Astrocyte (in vitro differentiated cells and primary cell): ENCODE measurements at regions not wholly inside any gene's neighbourhood (a gene's known extent, or its start where the extent isn't known, plus 50 kb on each side); places are given as distances from the start of the nearest gene placed in this dataset.

Source experiments
- DNase-seq: peaks from one replicate; pipeline ENCODE4 v3.0.0-alpha.2; 2010; ENCODE audit warnings: low read depth
- FAIRE-seq: peaks from 2 replicates; lab custom pipeline; 2011; peaks lifted over from hg19 to GRCh38; lab: Jason Lieb, UNC
- H2AFZ ChIP-seq: 2 replicates; pipeline ENCODE4 v1.6.0; 2012; ENCODE audit warnings: low read depth, low read length, inconsistent platforms
- H3K27ac ChIP-seq: 2 replicates; pipeline ENCODE4 v1.5.1; 2011; ENCODE audit warnings: low read depth, low read length, inconsistent platforms
- H3K27me3 ChIP-seq: 2 replicates; pipeline ENCODE4 v1.6.0; 2011; ENCODE audit warnings: low read length, inconsistent platforms; ENCODE audit not compliant: insufficient read depth
- H3K36me3 ChIP-seq: 2 replicates; pipeline ENCODE4 v1.5.1; 2011; ENCODE audit warnings: low read length, inconsistent platforms; ENCODE audit not compliant: insufficient read depth
- H3K4me1 ChIP-seq: 2 replicates; pipeline ENCODE4 v1.5.1; 2011; ENCODE audit warnings: low read length, inconsistent platforms; ENCODE audit not compliant: insufficient read depth
- H3K4me2 ChIP-seq: 2 replicates; pipeline ENCODE4 v1.6.0; 2012; ENCODE audit warnings: low read length, inconsistent platforms
- H3K4me3 ChIP-seq: 2 replicates; pipeline ENCODE4 v1.5.1; 2011; ENCODE audit warnings: low read depth, mild to moderate bottlenecking, low read length, inconsistent platforms; ENCODE audit not compliant: insufficient read depth
- H3K79me2 ChIP-seq: 2 replicates; pipeline ENCODE4 v1.6.0; 2012; ENCODE audit warnings: mild to moderate bottlenecking, low read length, inconsistent platforms; ENCODE audit not compliant: insufficient read depth
- H3K9ac ChIP-seq: 2 replicates; pipeline ENCODE4 v1.6.0; 2012; ENCODE audit warnings: mild to moderate bottlenecking, low read length, inconsistent platforms
- H3K9me3 ChIP-seq: 2 replicates; pipeline ENCODE4 v1.5.1; 2012; ENCODE audit warnings: low read depth, mild to moderate bottlenecking, low read length, inconsistent platforms; ENCODE audit not compliant: insufficient read depth
- H4K20me1 ChIP-seq: 2 replicates; pipeline ENCODE4 v1.6.0; 2012; ENCODE audit warnings: low read length, inconsistent platforms; ENCODE audit not compliant: insufficient read depth
- H3K27ac Mint-ChIP-seq: one replicate; pipeline ENCODE4 v1.8.0; 2021; ENCODE audit warnings: mild to moderate bottlenecking, mixed read lengths; ENCODE audit not compliant: unreplicated experiment
- H3K27me3 Mint-ChIP-seq: one replicate; pipeline ENCODE4 v1.8.0; 2021; ENCODE audit warnings: low read depth, mixed read lengths; ENCODE audit not compliant: unreplicated experiment
- H3K36me3 Mint-ChIP-seq: one replicate; pipeline ENCODE4 v1.8.0; 2021; ENCODE audit warnings: low read depth, mixed read lengths; ENCODE audit not compliant: unreplicated experiment
- H3K4me1 Mint-ChIP-seq: one replicate; pipeline ENCODE4 v1.8.0; 2021; ENCODE audit warnings: low read depth, mixed read lengths; ENCODE audit not compliant: unreplicated experiment
- H3K4me3 Mint-ChIP-seq: one replicate; pipeline ENCODE4 v1.8.0; 2021; ENCODE audit warnings: mild to moderate bottlenecking, moderate library complexity, mixed read lengths; ENCODE audit not compliant: unreplicated experiment
- H3K9me3 Mint-ChIP-seq: one replicate; pipeline ENCODE4 v1.8.0; 2021; ENCODE audit warnings: mild to moderate bottlenecking, mixed read lengths; ENCODE audit not compliant: unreplicated experiment
- EZH2 ChIP-seq: IDR thresholded peaks from 2 replicates; pipeline ENCODE4 v1.6.1; 2012; ENCODE audit warnings: mild to moderate bottlenecking, low read length, inconsistent platforms; ENCODE audit not compliant: insufficient read depth
- TF ChIP-seq, protein P1 (sequence below): IDR thresholded peaks from 2 replicates; pipeline ENCODE4 v1.5.1; 2011; ENCODE audit warnings: low read depth, mild to moderate bottlenecking, inconsistent platforms, low read length, moderate library complexity; ENCODE audit not compliant: insufficient read depth

DNA sequence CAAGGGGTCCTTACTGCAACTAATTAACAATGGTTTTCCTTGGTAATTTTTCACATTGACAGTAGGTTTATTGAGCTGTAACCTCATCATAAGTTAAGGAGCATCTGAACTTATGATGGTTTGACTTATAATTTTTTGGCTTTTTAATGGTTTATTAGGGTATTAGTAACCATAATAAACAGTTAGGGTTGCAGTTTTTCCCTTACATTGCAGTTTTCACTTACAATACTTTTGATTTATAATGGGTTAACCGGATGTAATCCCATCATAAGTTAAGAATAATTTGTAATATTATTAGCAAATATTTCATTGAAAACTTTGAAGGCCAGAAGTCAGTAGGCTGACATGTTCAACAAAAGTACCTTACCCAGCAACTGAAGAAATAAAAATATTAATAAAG is 811.6 kb downstream of the TRHDE start:
- Histone ChIP-seq H3K27ac (no peak overlapping the region), H3K4me1 (no peaks in the 10 kb centered on the region), H3K4me3 (no peak overlapping the region), H2AFZ (no peak overlapping the region), H3K27me3 (no peaks in the 10 kb centered on the region), H3K9me3 (no peaks in the 10 kb centered on the region), H3K4me2 (no peak overlapping the region), H3K79me2 (no peaks in the 10 kb centered on the region), H3K36me3 (no peaks in the 10 kb centered on the region), H4K20me1 (no peaks in the 10 kb centered on the region), H3K9ac (no peak overlapping the region)
- H3K27me3 Mint-ChIP-seq: no peaks in the 10 kb centered on the region
- FAIRE-seq (no peak), DNase-seq (no peak)
- no peaks in the 10 kb centered on the region for H3K36me3 Mint-ChIP-seq
- H3K4me1 Mint-ChIP-seq: no peaks in the 10 kb centered on the region
- no peak overlapping the region for H3K27ac Mint-ChIP-seq
- no peak overlapping the region for H3K4me3 Mint-ChIP-seq
- TF ChIP-seq, protein P1, sequence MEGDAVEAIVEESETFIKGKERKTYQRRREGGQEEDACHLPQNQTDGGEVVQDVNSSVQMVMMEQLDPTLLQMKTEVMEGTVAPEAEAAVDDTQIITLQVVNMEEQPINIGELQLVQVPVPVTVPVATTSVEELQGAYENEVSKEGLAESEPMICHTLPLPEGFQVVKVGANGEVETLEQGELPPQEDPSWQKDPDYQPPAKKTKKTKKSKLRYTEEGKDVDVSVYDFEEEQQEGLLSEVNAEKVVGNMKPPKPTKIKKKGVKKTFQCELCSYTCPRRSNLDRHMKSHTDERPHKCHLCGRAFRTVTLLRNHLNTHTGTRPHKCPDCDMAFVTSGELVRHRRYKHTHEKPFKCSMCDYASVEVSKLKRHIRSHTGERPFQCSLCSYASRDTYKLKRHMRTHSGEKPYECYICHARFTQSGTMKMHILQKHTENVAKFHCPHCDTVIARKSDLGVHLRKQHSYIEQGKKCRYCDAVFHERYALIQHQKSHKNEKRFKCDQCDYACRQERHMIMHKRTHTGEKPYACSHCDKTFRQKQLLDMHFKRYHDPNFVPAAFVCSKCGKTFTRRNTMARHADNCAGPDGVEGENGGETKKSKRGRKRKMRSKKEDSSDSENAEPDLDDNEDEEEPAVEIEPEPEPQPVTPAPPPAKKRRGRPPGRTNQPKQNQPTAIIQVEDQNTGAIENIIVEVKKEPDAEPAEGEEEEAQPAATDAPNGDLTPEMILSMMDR: no peak
- no peak for TF ChIP-seq EZH2
- H3K9me3 Mint-ChIP-seq: peaks cover 4% of the 10 kb centered on the region

- no peaks in the 10 kb centered on the region for H4K20me1 ChIP-seq
- H3K4me2 ChIP-seq: no peak overlapping the region
- Mint-ChIP-seq H3K4me1 (no peaks in the 10 kb centered on the region), H3K27me3 (no peaks in the 10 kb centered on the region), H3K4me3 (no peak overlapping the region), H3K9me3 (no peaks in the 10 kb centered on the region), H3K27ac (no peak overlapping the region), H3K36me3 (no peaks in the 10 kb centered on the region)
- H3K9ac ChIP-seq: no peak overlapping the region
- no peak overlapping the region for H2AFZ ChIP-seq
- H3K27me3 ChIP-seq: no peaks in the 10 kb centered on the region
- no peaks in the 10 kb centered on the region for H3K4me1 ChIP-seq
- no peak overlapping the region for H3K27ac ChIP-seq
- TF ChIP-seq, protein P1: no peak
- no peak for TF ChIP-seq EZH2
- DNase-seq (no peak), FAIRE-seq (no peak)
- H3K79me2 ChIP-seq: no peaks in the 10 kb centered on the region
- no peaks in the 10 kb centered on the region for H3K9me3 ChIP-seq
- no peak overlapping the region for H3K4me3 ChIP-seq
- no peaks in the 10 kb centered on the region for H3K36me3 ChIP-seq
Measured at GRCh38 chr12:73106296-73106695, 834.1 kb downstream of the TRHDE start.

- DNase-seq: no peak
- no peaks in the 10 kb centered on the region for H3K36me3 Mint-ChIP-seq
- no peaks in the 10 kb centered on the region for H3K36me3 ChIP-seq
- no peak overlapping the region for H3K4me2 ChIP-seq
- no peak overlapping the region for H3K4me3 ChIP-seq
- H3K27me3 ChIP-seq: no peaks in the 10 kb centered on the region
- H3K4me1 Mint-ChIP-seq: no peaks in the 10 kb centered on the region
- H3K9ac ChIP-seq: no peak overlapping the region
- no peak overlapping the region for H3K27ac ChIP-seq
- FAIRE-seq: no peak
- H3K27me3 Mint-ChIP-seq: no peaks in the 10 kb centered on the region
- H3K9me3 ChIP-seq: no peaks in the 10 kb centered on the region
- TF ChIP-seq EZH2: no peak
- TF ChIP-seq, protein P1: no peak
- H2AFZ ChIP-seq: no peak overlapping the region
- no peak overlapping the region for H3K4me3 Mint-ChIP-seq
- H3K79me2 ChIP-seq: no peaks in the 10 kb centered on the region
- no peaks in the 10 kb centered on the region for H3K9me3 Mint-ChIP-seq
- H3K27ac Mint-ChIP-seq: no peak overlapping the region
- H4K20me1 ChIP-seq: no peaks in the 10 kb centered on the region
- H3K4me1 ChIP-seq: no peaks in the 10 kb centered on the region
Measured at GRCh38 chr12:73106896-73107295, 834.7 kb downstream of the TRHDE start.
